ENCODE measurements at regions not wholly inside any gene's neighbourhood (a gene's known extent, or its start where the extent isn't known, plus 50 kb on each side); places are given as distances from the start of the nearest gene placed in this dataset.

DNA sequence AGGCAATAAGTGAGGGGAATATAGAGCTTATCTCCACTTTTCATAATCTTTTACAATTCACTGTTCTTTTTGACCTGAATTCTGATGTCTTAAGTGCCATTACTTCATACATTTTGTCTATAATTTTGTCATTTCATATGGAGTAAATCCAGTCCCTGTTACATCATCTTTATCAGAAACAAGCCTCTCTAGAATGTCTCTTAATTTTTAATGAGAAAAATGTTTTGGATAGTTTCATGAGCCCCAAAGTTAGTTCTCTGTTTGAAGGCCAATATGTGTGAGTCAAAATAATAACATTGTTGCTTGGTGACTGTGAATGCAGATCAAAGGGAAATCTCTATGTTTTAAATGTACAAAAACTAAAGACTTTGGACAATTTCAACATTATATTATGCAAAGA lies 329.6 kb upstream of the ARRDC3 start:
- Histone ChIP-seq H3K27me3 (ENCODE audit: insufficient read depth, low read length) (no peaks in the 10 kb centered on the region), H3K9me2 (ENCODE audit: low read depth, low read length) (no peaks in the 10 kb centered on the region), H3K4me1 (ENCODE audit: insufficient read depth, low read length, severe bottlenecking) (no peaks in the 10 kb centered on the region), H3K27ac (ENCODE audit: low read depth, low read length, poor library complexity, severe bottlenecking) (no peak overlapping the region), H3K9ac (ENCODE audit: low read length) (no peak overlapping the region), H4K20me1 (ENCODE audit: insufficient read depth, low read length) (no peaks in the 10 kb centered on the region), H3F3A (ENCODE audit: insufficient read depth, low read length) (no peaks in the 10 kb centered on the region; the same call in 1 of the 2 replicates), H3K79me2 (ENCODE audit: insufficient read depth, low read length) (no peaks in the 10 kb centered on the region), H3K4me3 (ENCODE audit: low read depth, low read length, poor library complexity, severe bottlenecking) (no peak overlapping the region), H3K4me2 (ENCODE audit: low read length) (no peak overlapping the region), H2AFZ (ENCODE audit: low read length) (no peak overlapping the region), H3K36me3 (ENCODE audit: insufficient read depth, low read length) (no peaks in the 10 kb centered on the region), H3K9me3 (ENCODE audit: low read length) (no peaks in the 10 kb centered on the region)
- TF ChIP-seq CTCF (IDR thresholded peaks at IDR 0.05; ENCODE audit: low read length) (no peak), EZH2 (IDR thresholded peaks at IDR 0.05; ENCODE audit: borderline replicate concordance, low read length) (no peak)

DNA sequence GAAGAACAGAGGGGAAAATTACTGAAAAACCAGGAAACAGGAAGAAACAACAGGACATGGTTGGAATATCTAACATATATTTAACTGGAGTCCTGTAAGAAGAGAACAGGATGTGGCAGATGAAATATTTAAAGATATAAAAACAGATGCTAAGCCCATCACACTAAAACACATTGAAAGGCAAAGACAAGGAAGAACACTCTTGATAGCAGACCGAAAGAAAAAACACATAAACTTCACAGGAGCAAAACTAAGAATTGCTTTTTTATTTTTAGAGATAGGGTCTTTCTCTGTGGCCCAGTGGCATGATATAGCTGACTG lies 324.4 kb upstream of the ARRDC3 start:
- no peak overlapping the region for H3K27ac ChIP-seq (ENCODE audit: low read depth, low read length, poor library complexity, severe bottlenecking)
- no peaks in the 10 kb centered on the region; the same call in 1 of the 2 replicates for H3F3A ChIP-seq (ENCODE audit: insufficient read depth, low read length)
- H3K9me3 ChIP-seq (ENCODE audit: low read length), result no peaks in the 10 kb centered on the region
- no peak overlapping the region for H3K4me3 ChIP-seq (ENCODE audit: low read depth, low read length, poor library complexity, severe bottlenecking)
- H3K27me3 ChIP-seq (ENCODE audit: insufficient read depth, low read length), result no peaks in the 10 kb centered on the region
- H3K9me2 ChIP-seq (ENCODE audit: low read depth, low read length), result no peaks in the 10 kb centered on the region
- H4K20me1 ChIP-seq (ENCODE audit: insufficient read depth, low read length), result no peaks in the 10 kb centered on the region
- H2AFZ ChIP-seq (ENCODE audit: low read length), result no peak overlapping the region
- no peaks in the 10 kb centered on the region for H3K4me1 ChIP-seq (ENCODE audit: insufficient read depth, low read length, severe bottlenecking)
- H3K4me2 ChIP-seq (ENCODE audit: low read length), result no peak overlapping the region
- TF ChIP-seq EZH2 (IDR thresholded peaks at IDR 0.05; ENCODE audit: borderline replicate concordance, low read length), result no peak
- no peak for TF ChIP-seq CTCF (IDR thresholded peaks at IDR 0.05; ENCODE audit: low read length)
- H3K36me3 ChIP-seq (ENCODE audit: insufficient read depth, low read length), result no peaks in the 10 kb centered on the region
- H3K79me2 ChIP-seq (ENCODE audit: insufficient read depth, low read length), result no peaks in the 10 kb centered on the region
- no peak overlapping the region for H3K9ac ChIP-seq (ENCODE audit: low read length)

GRCh38 chr5:91706785-91707520 lies 323.8 kb upstream of the ARRDC3 start:
- no peaks in the 10 kb centered on the region; the same call in 1 of the 2 replicates for H3F3A ChIP-seq (ENCODE audit: insufficient read depth, low read length)
- H3K9me3 ChIP-seq (ENCODE audit: low read length), result no peaks in the 10 kb centered on the region
- no peak overlapping the region for H3K4me2 ChIP-seq (ENCODE audit: low read length)
- H3K79me2 ChIP-seq (ENCODE audit: insufficient read depth, low read length), result no peaks in the 10 kb centered on the region
- no peak overlapping the region for H3K27ac ChIP-seq (ENCODE audit: low read depth, low read length, poor library complexity, severe bottlenecking)
- no peaks in the 10 kb centered on the region for H3K27me3 ChIP-seq (ENCODE audit: insufficient read depth, low read length)
- no peak overlapping the region for H3K4me3 ChIP-seq (ENCODE audit: low read depth, low read length, poor library complexity, severe bottlenecking)
- no peaks in the 10 kb centered on the region for H3K4me1 ChIP-seq (ENCODE audit: insufficient read depth, low read length, severe bottlenecking)
- no peaks in the 10 kb centered on the region for H4K20me1 ChIP-seq (ENCODE audit: insufficient read depth, low read length)
- H3K9ac ChIP-seq (ENCODE audit: low read length), result no peak overlapping the region
- H2AFZ ChIP-seq (ENCODE audit: low read length), result no peak overlapping the region
- no peaks in the 10 kb centered on the region for H3K9me2 ChIP-seq (ENCODE audit: low read depth, low read length)
- TF ChIP-seq CTCF (IDR thresholded peaks at IDR 0.05; ENCODE audit: low read length), result no peak
- TF ChIP-seq EZH2 (IDR thresholded peaks at IDR 0.05; ENCODE audit: borderline replicate concordance, low read length), result no peak
- no peaks in the 10 kb centered on the region for H3K36me3 ChIP-seq (ENCODE audit: insufficient read depth, low read length)

Data from OCI-LY1 (cell line).